Endothelial cell of umbilical vein (primary cell): ENCODE measurements at regions not wholly inside any gene's neighbourhood (a gene's known extent, or its start where the extent isn't known, plus 50 kb on each side); places are given as distances from the start of the nearest gene placed in this dataset.

ENCODE experiments used
- BruUV-seq: library from RNA; stranded (reverse); fragments of 400-500 nt; replicated peaks from 2 replicates; lab custom pipeline; 2021; lab: Mats Ljungman, UMichigan
- CTCF ChIA-PET: fragments of 300-600, 350-600 bp; sonication (Branson Sonifier 250); formaldehyde crosslinking; loops from one replicate; lab custom pipeline; 2021; ENCODE audit warnings: antibody characterized with exemption, inconsistent platforms; lab: Charles Lee
- POLR2A ChIA-PET: fragments of 300-600, 350-600 bp; sonication (Branson Sonifier 250); formaldehyde crosslinking; loops from one replicate; lab custom pipeline; 2021; ENCODE audit warnings: antibody characterized with exemption, inconsistent platforms; lab: Charles Lee
- DNase-seq: peaks from one replicate; pipeline ENCODE4 v3.0.0-alpha.2; 2011; ENCODE audit warnings: low read depth, low spot score
- FAIRE-seq: peaks from 2 replicates; lab custom pipeline; 2011; peaks lifted over from hg19 to GRCh38; lab: Jason Lieb, UNC
- H2AFZ ChIP-seq: 2 replicates; pipeline ENCODE4 v1.6.0; 2012; ENCODE audit warnings: low read depth, low read length, control low read depth, inconsistent platforms
- H3K27ac ChIP-seq: 2 replicates; pipeline ENCODE4 v1.5.1; 2011; ENCODE audit warnings: low read depth, mild to moderate bottlenecking, control low read depth, low read length, moderate library complexity; ENCODE audit not compliant: insufficient read depth
- H3K27me3 ChIP-seq, 2 experiments: 2 replicates each; pipeline versions ENCODE4 v1.6.0 to v1.6.1; 2011; ENCODE audit warnings: low read length in 2 of 2, mixed read lengths in 1 of 2; ENCODE audit not compliant: control insufficient read depth in 2 of 2, insufficient read depth in 2 of 2
- H3K36me3 ChIP-seq, 2 experiments: 2 replicates in 1 of 2; 3 replicates in 1 of 2; pipeline ENCODE4 v1.5.1; 2011; ENCODE audit warnings: low read length in 2 of 2, mild to moderate bottlenecking in 1 of 2, moderate library complexity in 1 of 2; ENCODE audit not compliant: control insufficient read depth in 2 of 2, insufficient read depth in 2 of 2; ENCODE audit errors: extremely low read depth in 1 of 2
- H3K4me1 ChIP-seq: 3 replicates; pipeline ENCODE4 v1.5.1; 2011; ENCODE audit warnings: mild to moderate bottlenecking, low read length; ENCODE audit not compliant: control insufficient read depth, insufficient read depth; ENCODE audit errors: extremely low read depth
- H3K4me2 ChIP-seq: 2 replicates; pipeline ENCODE4 v1.6.1; 2011; ENCODE audit warnings: low read length, control low read depth, mixed read lengths; ENCODE audit not compliant: insufficient read depth
- H3K4me3 ChIP-seq, 3 experiments: fragments of 200-600 bp in 1 of 3; sonication (generic), shearing (Covaris generic) in 1 of 3; replicated peaks in 1 of 3; 2 replicates each; pipeline ENCODE4 v1.5.1; 2011 to 2016; ENCODE audit warnings: control low read depth in 3 of 3, low read length in 3 of 3, mild to moderate bottlenecking in 2 of 3, inconsistent platforms in 1 of 3, low read depth in 1 of 3, moderate library complexity in 1 of 3; ENCODE audit not compliant: insufficient read depth in 1 of 3
- H3K79me2 ChIP-seq: 2 replicates; pipeline ENCODE4 v1.6.0; 2012; ENCODE audit warnings: low read length, inconsistent platforms; ENCODE audit not compliant: control insufficient read depth, insufficient read depth
- H3K9ac ChIP-seq: replicated peaks from 2 replicates; pipeline ENCODE3; 2011; ENCODE audit warnings: low read length, control low read depth; ENCODE audit not compliant: insufficient read depth; ENCODE audit errors: extremely low read depth
- H3K9me1 ChIP-seq: replicated peaks from 3 replicates; pipeline ENCODE4 v1.6.0; 2011; ENCODE audit warnings: mild to moderate bottlenecking, low read length; ENCODE audit not compliant: control insufficient read depth, insufficient read depth; ENCODE audit errors: extremely low read depth
- H3K9me3 ChIP-seq: replicated peaks from 2 replicates; pipeline ENCODE4 v1.5.1; 2012; ENCODE audit warnings: low read length, inconsistent platforms; ENCODE audit not compliant: control insufficient read depth, insufficient read depth
- H4K20me1 ChIP-seq: replicated peaks from 2 replicates; pipeline ENCODE3; 2011; ENCODE audit warnings: mild to moderate bottlenecking, low read length; ENCODE audit not compliant: control insufficient read depth, insufficient read depth; ENCODE audit errors: extremely low read depth
- CTCF ChIP-seq, 2 donors: IDR thresholded peaks; 1 replicate in 1 of 2; 2 replicates in 1 of 2; pipeline ENCODE4 v1.5.1; 2011; ENCODE audit warnings: low read length in 2 of 2, mild to moderate bottlenecking in 2 of 2, moderate library complexity in 2 of 2, control low read depth in 1 of 2, inconsistent platforms in 1 of 2, low read depth in 1 of 2; ENCODE audit not compliant: insufficient read depth in 1 of 2; ENCODE audit errors: extremely low read depth in 1 of 2
- EZH2 ChIP-seq: IDR thresholded peaks from 2 replicates; pipeline ENCODE4 v1.6.1; 2012; ENCODE audit warnings: borderline replicate concordance, low read depth, mild to moderate bottlenecking, moderate library complexity, low read length, inconsistent platforms; ENCODE audit not compliant: severe bottlenecking
- FOS ChIP-seq: IDR thresholded peaks from 2 replicates; pipeline ENCODE4 v1.6.1; 2011; ENCODE audit warnings: mild to moderate bottlenecking, low read length, moderate library complexity, borderline replicate concordance; ENCODE audit not compliant: insufficient read depth
- GATA2 ChIP-seq: IDR thresholded peaks from 2 replicates; pipeline ENCODE4 v1.7.0; 2011; ENCODE audit warnings: low read depth, mild to moderate bottlenecking, moderate library complexity, mixed read lengths, low read length; ENCODE audit not compliant: insufficient read length, insufficient read depth
- JUN ChIP-seq: IDR thresholded peaks from 2 replicates; pipeline ENCODE4 v1.6.1; 2011; ENCODE audit warnings: borderline replicate concordance, low read depth; ENCODE audit not compliant: insufficient read length, insufficient read depth
- MAX ChIP-seq: IDR thresholded peaks from 2 replicates; pipeline ENCODE4 v1.6.1; 2011; ENCODE audit not compliant: insufficient read depth, insufficient read length
- MYC ChIP-seq: IDR thresholded peaks from one replicate; pipeline ENCODE4 v1.6.1; 2011; ENCODE audit warnings: mild to moderate bottlenecking, low read depth, low read length
- POLR2A ChIP-seq: IDR thresholded peaks from 2 replicates; pipeline ENCODE4 v1.6.1; 2012; ENCODE audit warnings: low read depth, mild to moderate bottlenecking, control low read depth, low read length
- POLR2AphosphoS5 ChIP-seq: IDR thresholded peaks from 2 replicates; pipeline ENCODE4 v1.6.1; 2012; ENCODE audit warnings: low read depth, mild to moderate bottlenecking, control low read depth, low read length, moderate library complexity; ENCODE audit not compliant: insufficient read depth
- dilution Hi-C: fragments of 300-500 bp; cut with MboI; formaldehyde crosslinking; loops from one replicate; pipeline ENCODE4 v1.15.0; 2019; ENCODE audit warnings: low sequenced_read_pairs; ENCODE audit not compliant: extremely low pct_ligation_motif_present
- intact Hi-C: fragments of 100-400 bp; cut with micrococcal nuclease; formaldehyde crosslinking; loops from one replicate; pipeline ENCODE4 v1.10.0; 2022

GRCh38 chr4:155530290-155530689 is 136.4 kb upstream of the GUCY1A1 start:
- H3K4me1 ChIP-seq: peaks cover 13% of the 10 kb centered on the region
- H4K20me1 ChIP-seq: no peaks in the 10 kb centered on the region
- no peaks in the 10 kb centered on the region for H3K79me2 ChIP-seq
- dilution Hi-C loops: no loop called here
- no peaks in the 10 kb centered on the region for H3K36me3 ChIP-seq
- no TSS peak for BruUV-seq
- no peak overlapping the region for H3K4me3 ChIP-seq
- no peak overlapping the region for H2AFZ ChIP-seq
- H3K9me1 ChIP-seq: no peaks in the 10 kb centered on the region
- no peaks in the 10 kb centered on the region for H3K9me3 ChIP-seq
- no peak for FAIRE-seq
- intact Hi-C loops: loop anchor here (1.0 kb wide), 2 partner anchors 57 to 423 kb away; partner anchors contain the start of gene CTSO
- CTCF ChIA-PET: interaction anchor here (1.5 to 3.3 kb wide), 4 partner anchors 229 to 423 kb away, joined by 8 to 41 read pairs (median 14); partner anchors contain the start of genes CTSO and GUCY1B1
- no peaks in the 10 kb centered on the region for H3K27me3 ChIP-seq
- TF ChIP-seq GATA2 (no peak), POLR2AphosphoS5 (no peak), FOS (no peak), JUN (no peak)
- POLR2A ChIA-PET: no interaction called here
- H3K9ac ChIP-seq: no peak overlapping the region
- no peak overlapping the region for H3K27ac ChIP-seq
- DNase-seq: peak; percentile 75
- peak overlapping the region; percentile 16 for H3K4me2 ChIP-seq

DNA sequence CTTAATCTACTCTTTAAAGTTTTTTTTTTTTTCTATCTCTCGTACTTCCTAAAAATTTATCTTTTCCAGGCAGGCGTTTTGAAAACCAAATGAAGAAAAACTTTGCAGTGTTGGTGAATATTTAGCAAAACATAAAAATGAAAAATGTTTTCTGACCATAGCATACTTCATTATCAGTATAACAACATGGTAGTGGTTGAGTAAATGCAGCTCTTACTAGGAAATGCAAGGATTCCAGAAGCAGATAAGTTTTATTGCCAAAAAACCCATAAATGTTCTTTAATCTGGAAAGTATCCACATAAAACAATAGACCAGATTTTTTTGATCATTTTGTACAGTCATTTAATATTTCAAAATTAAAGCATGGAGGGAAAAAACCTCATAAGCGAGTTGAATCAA is 136.9 kb upstream of the GUCY1A1 start:
- FAIRE-seq: no peak
- no peak for DNase-seq
- dilution Hi-C loops: no loop called here
- Histone ChIP-seq H3K36me3 (no peaks in the 10 kb centered on the region), H3K4me3 (no peak overlapping the region), H3K4me1 (peaks cover 13% of the 10 kb centered on the region), H3K9me3 (no peaks in the 10 kb centered on the region), H3K27ac (no peak overlapping the region), H2AFZ (no peak overlapping the region), H3K79me2 (no peaks in the 10 kb centered on the region), H3K9ac (no peak overlapping the region), H3K9me1 (no peaks in the 10 kb centered on the region), H3K4me2 (no peak overlapping the region), H4K20me1 (no peaks in the 10 kb centered on the region), H3K27me3 (no peaks in the 10 kb centered on the region)
- TF ChIP-seq MYC (no peak), MAX (no peak), POLR2A (no peak), POLR2AphosphoS5 (no peak), FOS (no peak), JUN (no peak), CTCF (IDR thresholded peaks at IDR 0.05; ENCODE audit: extremely low read depth in 1 of 2, insufficient read depth in 1 of 2, low read depth in 1 of 2, low read length in 2 of 2) (no peak), EZH2 (no peak), GATA2 (no peak)
- POLR2A ChIA-PET: no interaction called here
- BruUV-seq: no TSS peak
- CTCF ChIA-PET: interaction anchor here (0.7 to 3.3 kb wide), 38 partner anchors 10 to 423 kb away, joined by 3 to 100 read pairs (median 4); partner anchors contain the start of genes CTSO, GUCY1A1 and GUCY1B1
- intact Hi-C loops: loop anchor here (1.0 to 2.0 kb wide), 5 partner anchors 56 to 424 kb away; partner anchors contain the start of genes CTSO and GUCY1A1
